ENCODE measurements at regions not wholly inside any gene's neighbourhood (a gene's known extent, or its start where the extent isn't known, plus 50 kb on each side); places are given as distances from the start of the nearest gene placed in this dataset.

DNA sequence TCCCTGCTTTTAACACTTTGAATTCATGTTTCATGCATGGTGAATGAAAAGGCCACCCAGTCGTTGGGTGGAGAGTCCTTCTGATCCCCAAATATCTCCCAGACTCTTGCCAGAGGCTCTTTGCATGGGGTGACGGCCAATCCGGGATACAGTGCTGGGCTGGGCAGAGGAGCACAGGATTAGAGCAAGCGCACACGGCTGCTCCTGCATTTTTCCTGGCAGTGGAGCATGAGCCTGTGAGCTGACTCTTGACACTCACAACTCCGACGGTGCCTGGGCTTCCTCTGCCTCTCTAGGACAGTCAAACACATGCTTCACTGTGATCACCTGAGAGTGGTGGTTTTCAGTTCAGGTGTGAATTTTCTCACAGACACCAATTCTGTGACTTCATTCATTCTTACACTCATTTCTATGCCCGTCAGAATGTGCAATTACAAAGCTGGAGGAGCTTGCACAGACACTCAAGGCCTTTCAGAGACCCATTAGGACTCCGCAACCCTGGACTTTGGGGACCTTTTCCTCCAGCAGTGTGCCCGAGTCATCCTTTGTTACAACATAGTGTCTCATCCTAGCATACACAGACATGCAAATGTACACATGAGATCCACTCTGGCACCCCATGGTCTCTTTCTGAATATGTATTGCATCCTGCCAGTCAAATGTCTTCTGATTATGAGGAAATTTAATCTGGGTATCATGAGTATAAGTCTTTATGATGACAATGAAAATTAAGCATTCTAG, 206.6 kb downstream of the ICE1 start:
- no peak for DNase-seq (ENCODE audit: low spot score)

DNA sequence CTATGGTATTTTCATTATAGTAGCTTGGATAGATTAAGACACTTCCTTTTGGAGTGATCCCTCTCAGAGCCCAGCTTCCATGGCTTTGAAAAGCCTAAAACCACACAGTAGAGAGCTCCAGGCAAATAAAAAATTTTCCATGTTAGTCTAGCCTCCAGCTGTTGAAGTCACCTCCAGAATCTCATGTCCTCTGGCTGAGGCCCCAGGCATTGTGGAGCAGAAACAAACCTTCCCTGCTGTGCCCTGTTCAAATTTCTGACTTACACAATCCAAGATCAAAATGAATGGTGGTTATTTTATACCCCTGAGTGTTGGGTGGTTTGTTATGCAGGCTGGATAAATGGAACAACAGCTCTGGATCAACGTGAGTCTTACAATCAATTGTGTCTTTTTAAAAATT, 203.9 kb downstream of the ICE1 start:
- DNase-seq (ENCODE audit: low spot score): no peak

DNA sequence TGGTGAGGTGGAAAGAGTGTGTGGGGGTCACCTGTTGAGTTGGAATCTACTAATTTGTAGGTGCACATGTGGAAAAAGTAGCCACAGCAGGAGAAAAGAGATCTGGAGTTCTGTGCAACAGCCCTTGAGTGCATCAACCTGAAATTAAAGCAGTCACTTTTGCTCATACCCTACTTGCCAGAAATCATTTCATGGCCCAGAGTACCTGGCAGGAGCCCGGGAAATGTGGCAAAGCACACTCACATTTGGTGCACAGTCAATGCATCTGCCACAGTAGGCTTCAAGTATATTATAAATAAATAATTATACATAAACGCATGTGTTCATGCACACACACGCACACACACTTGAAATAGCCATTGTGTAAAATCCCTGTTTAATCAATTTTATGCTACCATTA, 203.0 kb downstream of the ICE1 start:
- DNase-seq (ENCODE audit: low spot score): no peak

DNA sequence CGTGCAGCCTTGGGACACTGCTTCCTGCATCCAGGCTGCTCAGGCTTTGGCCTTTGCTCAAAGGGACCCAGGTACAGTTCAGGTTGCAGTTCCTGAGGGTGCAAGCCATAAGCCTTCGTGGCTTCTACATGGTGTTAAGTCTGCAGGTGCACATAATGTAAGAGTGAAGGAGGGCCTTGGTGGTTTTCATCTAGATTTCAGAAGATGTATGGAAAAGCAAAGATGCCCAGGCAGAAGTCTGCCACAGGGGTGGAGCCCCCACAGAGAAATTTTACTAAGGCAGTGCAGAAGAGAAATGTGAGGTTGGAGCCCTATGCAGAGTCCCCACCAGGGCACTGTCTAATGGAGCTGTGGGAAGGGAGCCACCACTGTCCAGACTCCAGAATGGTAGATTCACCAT, 200.9 kb downstream of the ICE1 start:
- DNase-seq (ENCODE audit: low spot score): no peak

DNA sequence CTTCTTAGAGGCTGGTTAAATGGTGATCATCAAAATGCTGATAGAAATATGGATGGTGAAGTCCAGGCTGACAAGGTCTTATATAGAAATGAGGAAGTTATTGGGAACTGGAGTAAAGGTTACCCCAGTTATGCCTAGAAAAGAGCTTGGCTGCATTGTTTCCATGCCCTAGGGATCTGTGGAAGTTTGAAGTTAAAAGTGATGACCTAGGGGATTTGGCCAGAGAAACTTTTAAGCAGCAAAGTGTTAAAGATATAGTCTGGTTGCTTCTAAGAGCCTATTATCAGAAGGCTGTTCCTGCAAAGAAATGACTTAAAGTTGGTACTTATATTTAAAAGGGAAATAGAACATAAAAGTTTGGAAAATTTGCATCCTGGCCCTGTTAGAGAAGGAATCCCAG, 200.3 kb downstream of the ICE1 start:
- no peak for DNase-seq (ENCODE audit: low spot score)

DNA sequence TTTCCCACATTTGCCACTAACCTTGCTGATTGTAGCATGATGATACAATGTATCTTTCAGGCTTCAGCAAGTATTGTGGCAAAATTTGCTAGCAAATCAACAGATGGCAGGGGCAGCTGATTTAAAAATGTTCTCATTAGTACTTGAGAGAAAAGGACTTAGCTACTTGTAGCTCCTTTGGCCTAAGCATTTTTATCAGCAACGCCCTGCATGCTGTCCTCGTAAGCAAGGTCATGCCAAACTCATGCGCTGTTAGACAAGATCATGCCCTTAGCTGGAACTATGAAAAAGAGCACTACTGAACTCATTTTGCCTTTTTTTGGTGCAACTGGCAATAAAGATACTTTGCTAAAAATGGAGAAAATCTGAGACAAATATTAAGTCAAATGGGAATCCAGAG, 197.1 kb downstream of the ICE1 start:
- DNase-seq (ENCODE audit: low spot score): no peak

DNA sequence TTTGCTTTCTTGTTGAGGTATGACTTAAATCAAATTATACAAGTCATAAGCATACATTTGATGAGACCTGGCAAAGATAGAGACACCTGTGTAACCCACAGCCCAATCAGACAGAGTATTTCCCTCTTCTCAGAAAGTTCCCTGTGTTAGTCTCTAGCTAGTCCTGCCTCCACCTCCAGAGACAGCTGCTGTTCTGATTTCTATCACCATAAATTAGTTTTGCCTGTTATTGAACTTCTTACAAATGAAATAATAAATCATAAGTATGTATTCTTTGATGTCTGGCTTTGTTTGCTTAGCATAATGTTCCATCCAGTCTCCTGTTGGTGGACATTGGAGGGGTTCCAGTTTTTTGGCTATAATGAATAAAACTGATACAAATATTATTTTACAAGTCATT, 194.5 kb downstream of the ICE1 start:
- DNase-seq (ENCODE audit: low spot score): no peak

DNA sequence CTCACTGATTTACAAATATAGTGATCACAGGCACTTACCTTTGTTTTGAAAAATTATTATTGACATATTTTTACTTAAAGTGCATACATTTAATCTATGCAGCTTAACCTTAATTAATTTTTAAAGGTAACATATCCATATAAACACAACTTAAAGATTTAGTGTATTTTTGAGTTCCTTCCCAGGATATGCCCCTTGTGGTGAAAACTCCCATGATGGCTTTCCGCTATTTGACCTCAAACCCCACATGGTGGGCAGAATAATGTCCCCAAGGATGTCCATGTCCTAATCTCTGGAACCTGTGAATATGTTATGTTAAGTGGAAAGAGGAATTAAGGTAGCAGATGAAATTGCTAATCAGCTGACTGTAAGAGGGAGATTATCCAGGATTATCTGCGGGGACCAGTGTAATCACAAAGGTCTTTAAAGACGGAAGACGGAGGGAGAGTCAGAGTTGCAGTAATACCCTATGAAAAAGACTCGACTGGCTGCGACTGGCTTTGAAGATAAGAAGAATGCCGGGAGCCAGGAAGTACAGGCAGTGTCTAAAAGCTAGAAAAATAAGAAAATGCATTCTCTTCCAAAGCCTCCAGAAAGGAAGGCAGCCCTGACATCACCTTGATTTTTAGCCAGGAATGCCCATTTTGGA, 193.9 kb downstream of the ICE1 start:
- DNase-seq (ENCODE audit: low spot score): no peak

DNA sequence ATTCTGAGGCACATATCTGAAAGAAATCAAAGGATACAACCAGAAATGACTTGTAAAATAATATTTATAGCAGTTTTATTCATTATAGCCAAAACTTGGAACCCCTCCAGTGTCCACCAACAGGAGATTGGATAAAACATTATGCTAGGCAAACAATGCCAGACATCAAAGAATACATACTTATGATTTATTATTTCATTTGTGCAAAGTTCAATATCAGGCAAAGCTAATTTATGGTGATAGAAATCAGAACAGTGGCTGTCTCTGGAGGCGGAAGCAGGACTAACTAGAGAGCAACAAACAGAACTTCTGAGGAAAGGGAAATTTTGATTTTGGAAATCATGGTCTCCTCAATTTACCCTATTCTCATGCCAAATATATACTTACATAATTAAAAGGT, 193.1 kb downstream of the ICE1 start:
- DNase-seq (ENCODE audit: low spot score): no peak

DNA sequence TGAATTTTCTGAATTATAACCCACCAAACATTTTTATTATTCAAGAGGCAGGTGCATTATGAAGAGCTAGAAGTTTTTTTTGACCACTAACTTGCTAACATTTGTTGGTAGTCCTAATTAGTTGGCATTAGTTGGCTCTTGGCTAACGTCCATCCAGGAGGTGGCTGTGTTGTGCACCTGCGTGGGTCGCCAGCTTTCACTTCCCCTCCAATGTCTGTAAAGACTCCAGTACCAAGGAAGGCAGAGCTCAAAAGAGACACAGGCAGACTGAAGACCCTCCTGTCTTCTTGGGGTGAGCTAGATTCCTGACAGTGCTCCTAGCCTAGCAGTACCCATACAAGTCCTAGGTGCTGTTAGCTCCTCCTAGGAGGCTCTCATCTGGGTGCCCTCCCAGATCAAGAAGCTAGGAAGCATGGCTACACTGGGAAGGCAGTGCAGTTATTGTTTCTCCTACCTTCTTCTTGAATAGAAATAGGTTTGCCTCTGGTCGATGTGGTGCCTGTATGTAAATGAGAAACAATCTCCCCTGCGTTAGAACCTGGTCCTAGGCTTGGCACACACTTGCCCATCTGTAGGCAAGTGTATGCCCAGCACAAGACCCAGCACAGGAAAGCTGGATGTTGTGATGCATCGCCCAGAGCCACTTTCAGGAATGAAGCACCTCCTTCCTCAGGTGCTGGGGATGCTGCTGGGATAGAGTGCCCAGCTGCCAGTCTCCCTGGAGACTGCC, 190.9 kb downstream of the ICE1 start:
- DNase-seq (ENCODE audit: low spot score): no peak

DNA sequence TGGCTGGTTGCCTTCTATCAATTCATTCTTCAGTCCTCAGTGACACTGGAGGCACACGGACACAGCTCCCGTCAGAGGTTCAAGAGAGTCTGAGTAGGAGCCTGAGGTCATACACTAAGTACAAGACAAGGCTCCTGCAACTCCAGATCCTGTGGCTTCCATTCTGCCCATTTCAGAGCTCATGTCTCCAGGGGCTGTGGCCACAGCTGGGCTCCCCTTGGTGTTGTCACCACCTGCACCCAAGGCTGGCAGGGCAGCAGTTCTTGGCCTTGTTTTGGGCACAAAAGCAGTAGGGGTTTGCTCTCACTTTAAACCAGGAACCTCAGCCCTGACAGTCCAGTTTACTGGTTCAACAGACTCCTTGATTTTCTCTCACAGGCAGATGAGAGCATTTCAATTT, 189.6 kb downstream of the ICE1 start:
- no peak for DNase-seq (ENCODE audit: low spot score)

DNA sequence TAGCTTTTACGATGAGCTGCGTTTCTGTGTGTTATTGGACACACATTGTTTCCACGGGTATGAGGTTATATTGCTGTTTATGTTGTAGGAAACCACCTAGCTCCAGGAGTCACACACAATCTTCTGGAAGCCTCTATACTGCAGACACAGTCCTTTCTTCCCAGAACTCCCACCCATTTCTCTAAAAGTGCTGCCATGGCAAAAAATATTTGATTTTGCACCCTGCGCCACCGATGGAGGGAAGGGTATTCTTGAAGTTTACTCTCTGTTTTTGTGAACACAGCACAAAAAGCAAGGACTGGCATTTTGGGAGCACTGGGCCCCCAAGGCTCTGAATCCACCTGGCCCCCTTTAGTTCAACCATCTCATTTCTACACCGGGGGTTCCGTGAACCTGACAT, 187.5 kb downstream of the ICE1 start:
- DNase-seq (ENCODE audit: low spot score): no peak

DNA sequence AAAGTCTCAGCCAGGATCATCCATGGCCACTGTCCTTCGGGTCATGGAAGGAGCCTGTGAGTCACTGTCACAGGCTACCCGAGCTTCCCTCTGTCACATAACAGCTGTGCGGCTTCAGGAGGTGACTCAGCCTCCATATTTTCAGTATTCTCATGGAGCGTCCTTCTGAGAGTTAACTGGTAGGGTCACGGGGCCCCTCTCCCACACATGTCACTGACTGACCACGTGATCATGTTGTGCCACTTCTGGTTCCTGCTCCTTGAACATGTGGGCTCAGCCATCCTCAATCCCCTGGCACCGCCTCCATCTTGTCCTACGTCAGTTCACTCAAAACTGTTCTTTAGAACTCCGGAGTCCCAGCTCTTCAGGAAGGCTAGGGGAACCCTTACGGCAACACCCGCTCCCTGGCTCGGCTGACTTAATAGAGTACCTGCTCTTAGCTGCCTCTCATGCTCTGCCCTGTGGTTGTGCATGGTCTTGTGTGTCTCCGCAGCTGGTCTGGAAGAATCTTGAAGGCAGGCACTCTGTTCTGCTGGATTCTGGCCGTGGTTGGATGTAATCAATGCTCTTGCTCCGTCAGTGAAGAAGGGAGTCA, 182.8 kb downstream of the ICE1 start:
- no peak for DNase-seq (ENCODE audit: low spot score)

DNA sequence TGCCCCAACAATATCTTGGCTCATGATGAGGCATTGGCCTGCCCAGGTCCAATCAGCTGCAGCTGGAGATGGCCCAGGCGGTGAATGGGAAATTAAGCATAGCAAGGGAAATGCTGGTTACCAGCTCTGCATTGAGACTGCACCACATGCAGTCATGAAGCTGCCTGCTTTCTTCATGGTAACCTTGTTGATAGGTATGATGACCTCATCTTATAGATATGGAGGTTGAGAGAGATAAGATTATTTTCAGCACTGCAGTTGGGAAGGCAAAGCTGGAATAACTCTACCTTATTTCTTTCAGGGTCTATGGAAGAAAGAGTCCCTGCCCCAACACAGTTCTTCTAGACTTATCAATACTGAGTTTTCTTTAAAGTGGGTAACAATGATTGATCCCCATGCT, 180.1 kb downstream of the ICE1 start:
- no peak for DNase-seq (ENCODE audit: low spot score)

DNA sequence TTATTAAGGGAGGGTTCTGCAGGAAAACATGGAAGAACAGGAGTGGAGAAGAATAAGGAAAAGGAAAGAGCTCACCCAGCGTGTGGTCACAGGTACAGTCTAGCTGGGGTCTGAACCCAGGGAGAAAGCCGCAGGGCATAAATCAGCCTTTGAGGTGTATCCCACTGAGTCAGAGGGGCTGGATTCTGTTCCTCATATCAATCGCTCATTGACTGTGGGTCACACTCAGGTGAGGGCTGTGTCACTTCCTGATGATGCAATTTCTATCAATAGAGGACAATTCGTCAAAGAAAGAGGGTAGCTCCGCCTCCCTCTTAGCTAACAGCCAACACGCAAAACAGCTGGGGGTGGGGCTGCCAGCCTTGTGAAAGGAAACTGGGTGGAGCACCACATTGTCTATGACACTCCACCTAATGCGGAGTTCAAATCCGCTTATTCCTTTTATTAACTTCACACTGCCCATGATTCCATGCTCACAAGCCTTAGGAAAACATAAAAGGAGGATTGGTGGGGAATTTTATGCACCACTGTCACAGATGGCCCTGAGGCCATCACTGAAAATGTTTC, 176.2 kb downstream of the ICE1 start:
- DNase-seq (ENCODE audit: low spot score): no peak

DNA sequence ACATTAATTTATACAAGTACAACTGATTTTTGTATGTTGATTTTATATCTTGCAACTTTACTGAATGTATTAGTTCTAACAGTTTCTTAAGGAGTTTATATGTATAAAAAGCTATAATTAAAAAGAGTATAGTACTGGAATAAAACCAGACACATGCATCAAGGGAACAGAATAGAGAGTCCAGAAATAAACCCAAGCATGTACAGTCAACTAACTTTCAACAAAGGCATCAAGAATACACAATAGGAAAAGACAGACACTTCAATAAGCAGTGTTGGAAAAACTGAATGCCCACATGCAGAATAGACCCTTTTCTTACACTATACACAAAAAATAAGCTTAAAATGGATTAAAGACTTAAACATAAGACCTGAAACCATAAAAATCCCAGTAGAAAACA, 170.9 kb downstream of the ICE1 start:
- no peak for DNase-seq (ENCODE audit: low spot score)

DNA sequence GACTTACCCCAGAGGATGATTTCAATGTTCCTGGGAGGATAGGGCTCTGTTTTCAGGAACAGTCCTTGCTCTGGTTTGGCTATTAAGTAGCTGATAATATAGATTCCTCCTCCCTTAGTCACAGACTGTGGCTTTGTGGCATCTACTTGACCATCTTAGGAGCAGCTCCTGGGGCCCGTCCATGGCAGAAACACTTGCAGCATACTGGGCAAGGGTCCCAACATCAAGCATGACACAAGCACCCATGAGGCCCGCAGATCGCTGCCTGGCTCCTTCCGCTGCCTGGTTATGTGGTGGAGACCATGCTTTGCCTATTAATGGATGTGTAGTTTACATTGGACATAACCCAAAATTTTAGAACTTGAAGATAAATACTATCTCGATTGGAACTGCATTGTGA, 170.1 kb downstream of the ICE1 start:
- DNase-seq (ENCODE audit: low spot score): no peak

DNA sequence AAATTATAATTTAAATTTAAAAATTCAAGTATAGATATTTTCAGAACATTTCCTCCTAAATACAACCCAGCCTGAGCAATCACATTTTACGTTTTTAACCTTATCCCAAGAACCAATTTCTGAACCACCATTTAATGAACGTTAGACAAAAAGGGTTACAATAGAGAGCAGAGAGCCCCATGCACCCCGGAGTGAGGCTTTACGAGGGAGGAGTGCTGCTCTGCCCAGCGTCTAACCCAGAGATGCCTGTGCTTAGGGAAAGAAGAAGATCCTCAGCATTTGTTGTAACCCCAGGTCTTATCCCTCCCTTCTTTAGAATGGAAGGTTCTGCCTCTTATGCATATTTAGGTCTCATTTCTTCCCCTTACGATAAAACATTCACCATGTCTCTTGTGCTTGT, 169.1 kb downstream of the ICE1 start:
- DNase-seq (ENCODE audit: low spot score): no peak

DNA sequence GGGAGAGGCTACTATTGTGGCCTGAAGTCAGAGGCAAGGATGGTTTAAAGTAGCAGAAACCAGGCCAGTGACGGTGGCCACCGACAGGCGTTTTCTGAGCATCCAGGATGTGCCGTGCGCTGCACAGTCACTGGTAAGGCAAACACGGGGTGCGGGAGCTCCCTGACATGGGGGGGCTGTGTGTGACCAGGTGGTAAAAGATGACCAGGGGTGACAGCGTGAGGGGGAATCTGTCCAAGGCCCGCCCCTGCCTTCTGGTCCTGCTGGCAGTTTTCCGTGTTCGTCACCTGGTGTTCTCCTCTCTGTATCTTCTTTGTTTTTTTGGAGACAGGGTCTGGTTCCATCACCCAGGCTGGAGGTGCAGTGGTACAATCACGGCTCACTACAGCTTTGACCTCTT, 167.4 kb downstream of the ICE1 start:
- DNase-seq (ENCODE audit: low spot score): no peak

DNA sequence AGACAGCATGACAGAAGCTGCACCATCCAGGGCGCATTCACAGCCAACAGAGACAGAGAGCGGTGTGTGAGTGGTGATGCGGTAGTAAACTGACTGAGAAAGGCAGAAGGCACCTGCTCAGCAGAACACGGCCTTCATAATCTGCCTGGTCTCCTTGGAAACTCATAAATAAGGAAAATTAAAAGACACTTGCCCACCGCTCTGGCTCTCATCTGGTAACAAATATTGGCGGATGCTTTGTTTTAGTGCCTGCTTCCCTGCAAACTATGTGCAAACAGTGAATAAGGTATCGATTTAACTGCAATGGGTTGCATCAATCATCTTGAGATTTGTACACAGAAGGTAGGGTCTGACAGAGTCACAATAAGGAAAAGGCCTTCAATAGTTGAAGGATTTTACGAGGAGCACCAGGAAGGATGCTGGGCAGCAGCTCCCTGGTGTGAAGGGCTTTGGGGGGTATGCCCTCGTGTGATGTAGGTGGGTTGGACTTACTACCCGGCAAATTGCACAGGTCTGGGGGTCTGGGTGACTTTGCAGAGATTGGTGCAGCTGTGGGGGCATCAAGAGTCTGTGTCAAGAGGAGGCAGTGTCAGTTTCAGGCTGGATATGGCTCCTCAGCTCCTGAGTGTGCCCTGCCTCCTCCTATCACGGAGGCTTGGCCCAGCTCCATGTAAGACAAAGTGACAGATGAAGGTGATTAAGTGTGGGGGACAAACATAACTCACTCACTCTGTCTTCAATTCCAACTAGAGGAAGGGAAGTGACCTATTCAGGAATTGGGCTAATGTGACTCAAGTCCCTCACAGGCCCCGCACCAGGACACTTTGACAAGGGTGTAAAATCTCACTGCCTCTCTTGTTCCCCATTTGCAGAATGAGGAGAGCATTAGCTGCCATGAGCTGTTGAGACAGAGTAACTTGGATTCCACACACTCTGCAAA, 166.7 kb downstream of the ICE1 start:
- no peak for DNase-seq (ENCODE audit: low spot score)

DNA sequence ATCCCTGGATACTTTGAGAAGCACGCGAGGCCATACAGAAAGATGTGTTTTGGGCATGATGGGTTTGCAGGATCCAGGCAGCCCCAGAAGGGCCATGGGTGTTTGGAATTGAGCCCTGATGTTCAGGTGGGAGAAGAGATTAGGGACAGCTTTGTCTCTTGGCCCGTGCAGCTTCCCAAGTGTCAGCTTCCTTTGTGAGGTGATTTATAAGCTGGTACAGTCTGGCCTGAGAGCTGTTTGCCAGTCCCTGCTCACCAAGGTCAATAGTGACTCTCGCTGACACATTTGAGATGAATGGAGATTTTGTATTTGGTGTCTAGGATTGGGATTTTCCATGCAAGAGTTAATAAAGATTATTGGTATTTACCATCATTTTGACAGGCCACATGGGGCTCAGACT, 165.9 kb downstream of the ICE1 start:
- DNase-seq (ENCODE audit: low spot score): no peak

DNA sequence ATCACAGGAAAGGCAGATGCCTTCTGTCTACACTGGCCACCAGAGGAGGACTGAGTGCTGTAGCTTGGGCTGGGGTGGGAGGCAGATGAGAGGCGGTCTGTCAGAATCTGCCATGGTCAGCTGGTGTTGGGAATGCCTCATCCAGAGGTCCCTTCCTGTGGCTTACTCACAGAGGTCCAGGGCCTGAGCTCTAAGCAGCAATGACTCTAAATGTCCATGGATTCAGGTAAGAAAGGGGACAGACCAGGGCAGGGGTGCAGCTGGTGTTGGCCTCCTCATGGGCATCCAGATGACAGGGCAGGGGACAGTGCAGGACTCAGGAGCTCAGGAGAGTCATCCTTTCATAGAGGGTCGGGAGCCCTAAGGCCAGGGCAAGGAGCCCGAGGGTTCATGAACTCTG, 165.0 kb downstream of the ICE1 start:
- no peak for DNase-seq (ENCODE audit: low spot score)
